K562 (cell line): ENCODE measurements at regions not wholly inside any gene's neighbourhood (a gene's known extent, or its start where the extent isn't known, plus 50 kb on each side); places are given as distances from the start of the nearest gene placed in this dataset.

Experiments used
- ATAC-seq: fragments of 200-7000 bp; cut with Tn5 transposase; 3 replicates; pipeline ENCODE4 v1.9.1; 2020; ENCODE audit warnings: moderate library complexity
- BruUV-seq: library from RNA; stranded (reverse); fragments of 400-500 nt; replicated peaks from 2 replicates; lab custom pipeline; 2021; lab: Mats Ljungman, UMichigan
- CTCF ChIA-PET: fragments of 300-600 bp; formaldehyde crosslinking; extraction: SDS; loops from one replicate; lab custom pipeline; 2021; ENCODE audit warnings: low intra/inter-chr PET ratio; lab: Yijun Ruan, JAX
- POLR2A ChIA-PET: fragments of 300-600, 350-650 bp; sonication (Branson Sonifier 250); formaldehyde crosslinking; extraction: SDS; loops from one replicate; lab custom pipeline; 2021; ENCODE audit warnings: antibody characterized with exemption, inconsistent platforms; lab: Yijun Ruan, JAX
- DNase-seq, 4 experiments: peaks; one replicate each; pipeline versions ENCODE4 v3.0.0 to v3.0.0-alpha.2; 2011 to 2018; ENCODE audit warnings: low spot score in 3 of 4, mixed read lengths in 3 of 4; ENCODE audit errors: extremely low read depth in 1 of 4
- FAIRE-seq: peaks from 2 replicates; lab custom pipeline; 2011; peaks lifted over from hg19 to GRCh38; lab: Jason Lieb, UNC
- H2AFZ ChIP-seq: 2 replicates; pipeline ENCODE4 v1.6.0; 2011; ENCODE audit warnings: low read depth, low read length, control low read depth, inconsistent platforms
- H3K27ac ChIP-seq: fragments of 200-600 bp; 3 replicates; pipeline ENCODE4 v1.8.0; 2011; ENCODE audit warnings: low read depth, mild to moderate bottlenecking, control low read depth, inconsistent platforms, low read length, moderate library complexity, mixed read lengths; ENCODE audit errors: extremely low read depth
- H3K27me3 ChIP-seq, 2 experiments: fragments of 300-600 bp in 1 of 2; 2 replicates in 1 of 2; 3 replicates in 1 of 2; pipeline versions ENCODE4 v1.6.0 to v1.8.0; 2011; ENCODE audit warnings: inconsistent platforms in 2 of 2, low read length in 2 of 2, mild to moderate bottlenecking in 1 of 2, mixed read lengths in 1 of 2, moderate library complexity in 1 of 2; ENCODE audit not compliant: control insufficient read depth in 2 of 2, insufficient read depth in 2 of 2
- H3K36me3 ChIP-seq: fragments of 300-600 bp; 3 replicates; pipeline ENCODE4 v1.8.0; 2011; ENCODE audit warnings: mild to moderate bottlenecking, low read length, inconsistent platforms; ENCODE audit not compliant: control insufficient read depth, insufficient read depth
- H3K4me1 ChIP-seq, 2 experiments: fragments of 200-600 bp in 1 of 2; replicated peaks in 1 of 2; 2 replicates in 1 of 2; 3 replicates in 1 of 2; pipeline versions ENCODE4 v1.5.1 to v1.8.0; 2011; ENCODE audit warnings: inconsistent platforms in 2 of 2, low read length in 2 of 2, mild to moderate bottlenecking in 1 of 2, mixed read lengths in 1 of 2, moderate library complexity in 1 of 2; ENCODE audit not compliant: control insufficient read depth in 2 of 2, insufficient read depth in 2 of 2
- H3K4me2 ChIP-seq: 2 replicates; pipeline ENCODE4 v1.6.1; 2011; ENCODE audit warnings: low read length, control low read depth, inconsistent platforms, mixed read lengths; ENCODE audit not compliant: insufficient read depth
- H3K4me3 ChIP-seq: fragments of 200-600 bp; sonication (generic), shearing (Covaris generic); 2 replicates; pipeline ENCODE4 v1.5.1; 2016; ENCODE audit warnings: control low read depth, inconsistent platforms
- H3K79me2 ChIP-seq: fragments of 200-600 bp; 3 replicates; pipeline ENCODE4 v1.8.0; 2011; ENCODE audit warnings: low read length, inconsistent platforms; ENCODE audit not compliant: control insufficient read depth, insufficient read depth
- H3K9ac ChIP-seq, 2 experiments: 2 replicates each; pipeline versions ENCODE4 v1.6.0 to v1.6.1; 2011; ENCODE audit warnings: low read depth in 2 of 2, low read length in 2 of 2, control low read depth in 1 of 2, inconsistent platforms in 1 of 2, mild to moderate bottlenecking in 1 of 2, mixed read lengths in 1 of 2; ENCODE audit not compliant: insufficient read depth in 1 of 2
- H3K9me1 ChIP-seq: one replicate; pipeline ENCODE4 v1.6.0; 2011; ENCODE audit warnings: inconsistent platforms, mild to moderate bottlenecking, low read length, moderate library complexity; ENCODE audit not compliant: control insufficient read depth, insufficient read depth
- H3K9me3 ChIP-seq: replicated peaks from 2 replicates; pipeline ENCODE4 v1.5.1; 2011; ENCODE audit warnings: low read depth, low read length, inconsistent platforms; ENCODE audit not compliant: control insufficient read depth, insufficient read depth
- H4K20me1 ChIP-seq: replicated peaks from 2 replicates; pipeline ENCODE4 v1.6.1; 2011; ENCODE audit warnings: low read length, inconsistent platforms, mixed read lengths; ENCODE audit not compliant: control insufficient read depth, insufficient read depth
- DACH1 ChIP-seq: fragments of 450-650 bp; IDR thresholded peaks from 2 replicates; pipeline ENCODE4 v1.6.1; 2018; ENCODE audit not compliant: partially characterized antibody
- MCM3 ChIP-seq: fragments of 450-650 bp; IDR thresholded peaks from 2 replicates; pipeline ENCODE4 v1.6.1; 2016
- NKRF ChIP-seq: fragments of 450-650 bp; IDR thresholded peaks from 2 replicates; pipeline ENCODE4 v1.6.1; 2016; ENCODE audit warnings: borderline replicate concordance
- NR2F6 ChIP-seq: fragments of 450-650 bp; formaldehyde crosslinking; IDR thresholded peaks from 2 replicates; pipeline ENCODE4 v1.4.0; 2020; ENCODE audit warnings: mild to moderate bottlenecking
- SAP30 ChIP-seq: fragments of 200-600 bp; sonication (generic); IDR thresholded peaks from 2 replicates; pipeline ENCODE4 v1.6.1; 2012; ENCODE audit warnings: borderline replicate concordance, low read depth, mild to moderate bottlenecking, moderate library complexity, low read length, control low read depth, inconsistent platforms; ENCODE audit not compliant: insufficient read depth, poor library complexity, severe bottlenecking
- ZNF253 ChIP-seq: fragments of 250-450 bp; sonication (Bioruptor Pico); conservative IDR thresholded peaks from 2 replicates; pipeline ENCODE4 v1.6.1; 2021; ENCODE audit warnings: mild to moderate bottlenecking
- WGBS: fragments of 100-300 bp; shearing (Covaris generic); methylation state at CpG from one replicate; pipeline ENCODE4 v1.1.6; 2016; ENCODE audit warnings: low coverage, mixed read lengths; ENCODE audit not compliant: insufficient coverage; ENCODE audit errors: missing lambda C conversion rate; 5-methylcytosine and 5-hydroxymethylcytosine counted together
- in situ Hi-C: fragments of 300-500 bp; cut with MboI; formaldehyde crosslinking; loops from 4 replicates; pipeline ENCODE4 v1.15.0; 2018; ENCODE audit warnings: inconsistent platforms, mixed read lengths
- intact Hi-C: fragments of 100-400 bp; cut with micrococcal nuclease; formaldehyde crosslinking; loops from 2 replicates; pipeline ENCODE4 v1.14.2; 2022

- no peaks in the 10 kb centered on the region for H4K20me1 ChIP-seq
- ATAC-seq: no peak
- no peaks in the 10 kb centered on the region for H3K4me1 ChIP-seq
- TF ChIP-seq MCM3 (no peak), NR2F6 (CRISPR knock-in tag) (no peak), SAP30 (no peak), ZNF253 (CRISPR knock-in tag) (no peak), DACH1 (no peak), NKRF (no peak)
- H2AFZ ChIP-seq: no peak overlapping the region
- H3K4me2 ChIP-seq: no peak overlapping the region
- no TSS peak for BruUV-seq
- ChIA-PET POLR2A (no interaction called here), CTCF (no interaction called here)
- intact Hi-C loops (no loop called here), in situ Hi-C loops (no loop called here)
- no peaks in the 10 kb centered on the region for H3K9me3 ChIP-seq
- no peak overlapping the region for H3K27ac ChIP-seq
- no CpG with 5 or more reads among the region's 3 CpGs for WGBS
- no peaks in the 10 kb centered on the region for H3K9me1 ChIP-seq
- no peak for DNase-seq
- no peak for FAIRE-seq
- H3K4me3 ChIP-seq: no peak overlapping the region
- no peaks in the 10 kb centered on the region for H3K79me2 ChIP-seq
- no peaks in the 10 kb centered on the region for H3K27me3 ChIP-seq
- H3K9ac ChIP-seq: no peak overlapping the region
- H3K36me3 ChIP-seq: no peaks in the 10 kb centered on the region
These were observed 591.6 kb downstream of the CAAP1 start for GRCh38 chr9:26301046-26301445.
